ENCODE measurements at regions not wholly inside any gene's neighbourhood (a gene's known extent, or its start where the extent isn't known, plus 50 kb on each side); places are given as distances from the start of the nearest gene placed in this dataset.

GRCh38 chr2:226304308-226304707 is 495.3 kb downstream of the IRS1 start:
- intact Hi-C loops (cut with DNase I): no loop called here
- Histone ChIP-seq H3K27me3 (ENCODE audit: control insufficient read depth, insufficient read depth, low read length) (no peaks in the 10 kb centered on the region), H3K4me1 (ENCODE audit: control insufficient read depth in 2 of 3, insufficient read depth in 2 of 3, low read depth in 1 of 3, low read length in 3 of 3) (no peaks in the 10 kb centered on the region), H3K27ac (ENCODE audit: low read depth in 2 of 2, low read length in 2 of 2) (no peak overlapping the region), H3K4me3 (ENCODE audit: low read length in 3 of 3) (no peak overlapping the region), H3K9me3 (ENCODE audit: control insufficient read depth in 2 of 3, insufficient read depth in 1 of 3, low read length in 3 of 3) (no peaks in the 10 kb centered on the region), H3K36me3 (ENCODE audit: control insufficient read depth in 2 of 3, insufficient read depth in 3 of 3, low read length in 3 of 3) (no peaks in the 10 kb centered on the region), H3K9ac (ENCODE audit: low read length in 3 of 3) (no peak overlapping the region)
- TF ChIP-seq CTCF (IDR thresholded peaks at IDR 0.05; ENCODE audit: borderline replicate concordance, extremely low read depth, insufficient read depth): no peak
- FAIRE-seq: no peak
- DNase-seq: no peak

GRCh38 chr2:226303707-226304106 is 495.9 kb downstream of the IRS1 start:
- no peak for TF ChIP-seq CTCF (IDR thresholded peaks at IDR 0.05; ENCODE audit: borderline replicate concordance, extremely low read depth, insufficient read depth)
- Histone ChIP-seq H3K36me3 (ENCODE audit: control insufficient read depth in 2 of 3, insufficient read depth in 3 of 3, low read length in 3 of 3) (no peaks in the 10 kb centered on the region), H3K4me3 (ENCODE audit: low read length in 3 of 3) (no peak overlapping the region), H3K9ac (ENCODE audit: low read length in 3 of 3) (no peak overlapping the region), H3K4me1 (ENCODE audit: control insufficient read depth in 2 of 3, insufficient read depth in 2 of 3, low read depth in 1 of 3, low read length in 3 of 3) (no peaks in the 10 kb centered on the region), H3K27me3 (ENCODE audit: control insufficient read depth, insufficient read depth, low read length) (no peaks in the 10 kb centered on the region), H3K9me3 (ENCODE audit: control insufficient read depth in 2 of 3, insufficient read depth in 1 of 3, low read length in 3 of 3) (no peaks in the 10 kb centered on the region), H3K27ac (ENCODE audit: low read depth in 2 of 2, low read length in 2 of 2) (no peak overlapping the region)
- FAIRE-seq (no peak), DNase-seq (no peak)
- intact Hi-C loops (cut with DNase I): no loop called here

- Histone ChIP-seq H3K4me3 (ENCODE audit: low read length in 3 of 3) (no peak overlapping the region), H3K9ac (ENCODE audit: low read length in 3 of 3) (no peak overlapping the region), H3K27me3 (ENCODE audit: control insufficient read depth, insufficient read depth, low read length) (no peaks in the 10 kb centered on the region), H3K9me3 (ENCODE audit: control insufficient read depth in 2 of 3, insufficient read depth in 1 of 3, low read length in 3 of 3) (no peaks in the 10 kb centered on the region), H3K27ac (ENCODE audit: low read depth in 2 of 2, low read length in 2 of 2) (no peak overlapping the region), H3K36me3 (ENCODE audit: control insufficient read depth in 2 of 3, insufficient read depth in 3 of 3, low read length in 3 of 3) (no peaks in the 10 kb centered on the region), H3K4me1 (ENCODE audit: control insufficient read depth in 2 of 3, insufficient read depth in 2 of 3, low read depth in 1 of 3, low read length in 3 of 3) (no peaks in the 10 kb centered on the region)
- DNase-seq (no peak), FAIRE-seq (no peak)
- intact Hi-C loops (cut with DNase I): no loop called here
- no peak for TF ChIP-seq CTCF (IDR thresholded peaks at IDR 0.05; ENCODE audit: borderline replicate concordance, extremely low read depth, insufficient read depth)
These were observed 499.3 kb downstream of the IRS1 start for GRCh38 chr2:226300196-226300886.

- intact Hi-C loops (cut with DNase I): no loop called here
- Histone ChIP-seq H3K4me1 (ENCODE audit: control insufficient read depth in 2 of 3, insufficient read depth in 2 of 3, low read depth in 1 of 3, low read length in 3 of 3) (no peaks in the 10 kb centered on the region), H3K36me3 (ENCODE audit: control insufficient read depth in 2 of 3, insufficient read depth in 3 of 3, low read length in 3 of 3) (no peaks in the 10 kb centered on the region), H3K9ac (ENCODE audit: low read length in 3 of 3) (no peak overlapping the region), H3K4me3 (ENCODE audit: low read length in 3 of 3) (no peak overlapping the region), H3K27me3 (ENCODE audit: control insufficient read depth, insufficient read depth, low read length) (no peaks in the 10 kb centered on the region), H3K9me3 (ENCODE audit: control insufficient read depth in 2 of 3, insufficient read depth in 1 of 3, low read length in 3 of 3) (no peaks in the 10 kb centered on the region), H3K27ac (ENCODE audit: low read depth in 2 of 2, low read length in 2 of 2) (no peak overlapping the region)
- no peak for TF ChIP-seq CTCF (IDR thresholded peaks at IDR 0.05; ENCODE audit: borderline replicate concordance, extremely low read depth, insufficient read depth)
- no peak for DNase-seq
- no peak for FAIRE-seq
These were observed 499.8 kb downstream of the IRS1 start for GRCh38 chr2:226299771-226300170.
